OCI-LY3 (cell line): ENCODE measurements at regions not wholly inside any gene's neighbourhood (a gene's known extent, or its start where the extent isn't known, plus 50 kb on each side); places are given as distances from the start of the nearest gene placed in this dataset.

ENCODE experiments used
- CTCF ChIP-seq: fragments of 200-600, 300-600 bp; sonication (generic); IDR thresholded peaks from 2 replicates; pipeline ENCODE4 v1.5.1; 2014; ENCODE audit warnings: antibody characterized with exemption, low read length, low read depth
- EZH2phosphoT487 ChIP-seq: fragments of 200-600 bp; shearing (Covaris generic); IDR thresholded peaks from 2 replicates; pipeline ENCODE4 v1.6.1; 2018; ENCODE audit warnings: antibody characterized with exemption, mixed run types, low read depth

GRCh38 chr13:21988624-21989023 is 317.8 kb downstream of the FGF9 start:
- TF ChIP-seq CTCF (no peak), EZH2phosphoT487 (no peak)
